Fibroblast of skin of abdomen (primary cell): ENCODE measurements at regions not wholly inside any gene's neighbourhood (a gene's known extent, or its start where the extent isn't known, plus 50 kb on each side); places are given as distances from the start of the nearest gene placed in this dataset.
A peak's percentile ranks its signal among the peaks of the same experiment; 100 is the strongest.

ENCODE experiments used
- DNase-seq: peaks from one replicate; pipeline ENCODE4 v3.0.0-alpha.2; 2013

DNA sequence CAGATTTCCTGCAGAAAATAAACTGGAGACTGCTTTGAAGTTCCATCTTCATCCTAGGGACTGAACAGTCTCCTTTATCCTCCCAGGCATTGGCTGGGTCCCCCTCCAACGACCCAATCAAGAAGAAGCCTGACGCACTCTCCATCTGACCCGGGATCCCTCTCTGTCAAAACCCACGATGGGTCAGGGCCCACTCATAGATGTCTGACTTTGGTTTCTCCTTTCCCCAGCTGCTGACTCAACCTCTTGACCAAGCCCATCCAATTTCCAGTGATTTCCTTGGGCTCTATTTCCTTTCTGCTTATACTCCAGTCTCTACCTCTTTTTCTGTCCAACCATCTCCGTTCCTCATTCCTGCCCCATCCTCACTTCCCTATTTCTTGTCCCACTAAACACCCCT is 189.7 kb downstream of the MIAT start:
- DNase-seq = no peak

DNA sequence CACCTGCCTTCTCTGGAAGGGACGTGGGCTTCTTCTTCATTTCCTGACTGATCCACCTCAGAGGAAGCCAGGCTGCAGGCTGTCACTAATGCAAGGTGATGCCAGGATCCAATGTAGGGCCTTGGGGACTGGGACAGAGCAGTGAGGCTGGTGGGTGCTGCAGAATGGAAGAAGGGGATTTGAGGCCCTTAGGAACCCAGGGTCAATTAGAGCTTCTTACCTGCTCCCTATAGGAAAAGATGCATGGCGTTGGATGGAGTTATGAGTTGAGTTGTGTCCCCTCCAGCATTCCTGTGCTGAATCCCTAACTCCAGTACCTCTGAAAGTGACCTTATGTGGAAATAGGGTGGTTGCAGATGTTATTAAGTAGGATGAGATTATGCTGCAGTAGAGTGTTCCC is 190.4 kb downstream of the MIAT start:
- DNase-seq = no peak

DNA sequence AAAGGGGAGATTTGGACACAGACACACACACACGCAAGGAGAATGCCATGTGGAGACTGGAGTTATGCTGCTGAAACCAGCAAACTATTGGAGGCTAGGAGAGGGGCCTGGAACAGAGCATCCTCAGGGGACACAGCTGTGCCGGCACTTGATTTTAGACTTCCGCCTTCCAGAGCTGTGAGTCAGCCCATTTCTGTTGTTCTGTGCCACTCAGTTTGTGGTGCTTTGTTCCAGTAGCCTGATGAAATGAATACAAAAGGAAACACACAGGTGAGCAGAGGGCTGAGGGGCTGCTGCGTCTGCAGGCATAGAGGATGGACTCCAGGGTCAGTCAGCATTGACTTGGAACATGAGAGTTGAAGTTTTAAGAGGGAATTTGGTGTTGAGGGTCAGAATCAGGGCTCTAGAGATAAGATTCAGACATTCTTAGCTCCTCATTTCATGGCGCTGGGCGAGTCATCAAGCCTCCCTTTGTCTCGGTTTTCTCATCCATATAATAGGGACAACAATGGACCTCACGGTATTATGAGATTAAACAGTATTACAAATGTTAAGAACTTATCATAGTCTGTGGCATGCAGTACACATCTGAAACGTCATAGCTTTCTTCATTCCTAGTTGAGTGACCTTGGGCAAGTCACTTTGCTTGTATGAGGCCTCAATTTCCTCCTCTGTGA is 191.0 kb downstream of the MIAT start:
- DNase-seq = peak; percentile 39

DNA sequence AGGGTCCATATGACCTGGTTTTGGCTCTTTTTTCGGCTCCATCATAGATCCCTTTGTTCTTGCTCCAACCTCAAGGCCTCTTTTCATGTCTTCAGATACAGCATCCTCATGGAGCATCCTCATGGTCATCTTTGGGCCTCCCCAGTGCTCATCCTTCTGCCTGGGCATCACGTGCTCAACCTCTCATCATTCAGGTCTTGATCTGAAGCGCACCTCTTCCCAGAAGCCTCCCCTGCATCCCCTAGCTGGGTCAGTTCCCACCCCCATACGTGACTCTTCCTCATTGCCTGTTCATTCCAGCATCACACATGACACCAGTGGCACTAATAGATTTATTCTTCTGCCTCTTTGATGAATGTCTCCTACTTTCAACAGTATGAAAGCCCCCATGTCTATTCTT is 192.2 kb downstream of the MIAT start:
- no peak for DNase-seq

DNA sequence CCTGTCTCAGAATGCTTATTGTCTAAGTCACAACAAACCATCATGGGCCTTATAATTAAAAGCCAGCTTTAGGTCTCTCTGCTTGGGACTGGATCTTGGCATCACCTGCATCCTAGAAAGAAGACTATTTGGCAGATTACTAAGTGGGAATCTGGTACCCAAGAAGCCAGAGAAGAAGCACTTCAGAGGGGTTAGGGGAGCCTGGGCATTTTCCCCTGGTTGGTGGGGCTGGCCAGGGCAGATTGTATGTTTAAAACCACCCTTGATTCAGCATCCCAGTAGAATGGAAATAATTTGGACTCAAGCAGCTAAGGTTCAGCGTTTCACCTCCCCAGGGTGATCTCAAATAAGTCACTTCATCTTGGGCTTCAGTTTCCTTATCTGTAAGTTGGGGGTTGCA is 193.7 kb downstream of the MIAT start:
- DNase-seq = no peak

DNA sequence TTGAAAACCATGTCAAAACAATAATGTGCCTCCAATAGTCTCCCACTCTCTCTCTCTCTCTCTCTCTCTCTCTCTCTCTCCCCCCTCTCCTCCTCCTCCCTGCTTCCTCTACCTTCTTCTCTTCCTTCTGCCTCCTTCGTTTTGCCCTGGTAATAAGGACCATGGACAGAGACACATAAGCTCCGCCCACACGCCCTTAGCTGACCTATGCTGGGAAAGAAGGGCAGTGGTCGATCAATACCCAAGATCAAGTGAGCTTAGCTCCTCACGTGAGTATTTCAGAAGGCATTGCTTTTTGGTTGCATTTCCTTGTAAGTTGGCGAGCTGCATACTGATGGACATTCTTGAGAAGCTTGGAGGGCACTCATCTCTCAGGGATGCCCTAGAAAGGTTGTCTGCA is 194.8 kb downstream of the MIAT start:
- no peak for DNase-seq

DNA sequence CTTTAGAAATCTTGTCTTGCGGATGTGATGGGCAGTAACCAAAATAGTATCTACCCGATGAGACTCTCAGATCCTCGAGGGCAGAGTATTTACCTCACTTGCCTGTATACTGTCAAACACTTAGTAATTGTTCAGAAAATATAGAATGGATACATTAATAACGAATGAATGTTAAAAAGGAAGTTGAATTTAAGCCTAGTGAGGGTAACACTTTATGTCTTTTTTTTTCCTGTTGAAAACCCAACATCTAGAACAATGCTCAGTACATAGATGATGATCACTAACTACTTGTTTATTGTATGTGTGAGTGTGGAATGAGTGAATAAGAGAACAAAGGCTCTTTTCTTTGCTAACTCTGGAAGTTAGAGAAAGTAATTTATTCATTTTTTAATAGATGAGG is 195.7 kb downstream of the MIAT start:
- no peak for DNase-seq

DNA sequence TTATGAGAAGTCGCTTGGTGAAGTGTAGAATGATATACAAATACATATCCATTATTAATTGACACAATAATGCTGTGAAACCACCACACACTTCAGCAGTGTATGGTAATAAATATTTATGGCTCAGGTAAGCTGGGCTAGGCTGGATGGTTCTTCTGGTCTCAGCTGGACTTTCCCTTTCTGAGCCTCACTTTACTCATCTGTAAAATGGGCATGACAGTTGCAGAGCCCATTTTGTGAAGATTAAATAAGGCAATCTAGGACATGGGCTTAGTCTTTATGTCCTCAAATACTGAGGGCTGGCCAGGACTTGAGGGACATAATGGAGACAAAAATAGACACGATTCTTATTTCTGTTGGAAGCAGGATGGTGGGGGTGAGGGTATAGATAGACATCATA is 196.1 kb downstream of the MIAT start:
- no peak for DNase-seq

DNA sequence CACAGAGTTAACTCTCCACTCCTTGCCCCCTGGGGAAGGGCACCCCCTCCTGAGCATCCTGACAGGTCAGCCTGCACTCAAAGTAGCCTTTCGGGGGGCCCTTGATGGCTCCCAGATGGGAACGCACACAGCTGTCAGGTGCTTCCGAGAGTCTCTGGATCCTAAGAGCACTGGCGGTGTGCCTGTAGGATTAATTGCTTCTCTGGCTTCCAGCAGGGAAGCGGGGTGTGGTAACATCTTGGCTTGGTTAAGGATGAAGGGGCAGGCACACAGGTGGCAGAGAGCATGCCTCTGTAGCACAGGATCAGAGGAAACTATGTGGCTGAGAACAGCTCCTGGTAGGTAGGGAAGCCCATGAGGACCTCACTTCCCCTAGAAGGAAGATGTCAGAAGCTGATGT is 199.8 kb downstream of the MIAT start:
- no peak for DNase-seq

DNA sequence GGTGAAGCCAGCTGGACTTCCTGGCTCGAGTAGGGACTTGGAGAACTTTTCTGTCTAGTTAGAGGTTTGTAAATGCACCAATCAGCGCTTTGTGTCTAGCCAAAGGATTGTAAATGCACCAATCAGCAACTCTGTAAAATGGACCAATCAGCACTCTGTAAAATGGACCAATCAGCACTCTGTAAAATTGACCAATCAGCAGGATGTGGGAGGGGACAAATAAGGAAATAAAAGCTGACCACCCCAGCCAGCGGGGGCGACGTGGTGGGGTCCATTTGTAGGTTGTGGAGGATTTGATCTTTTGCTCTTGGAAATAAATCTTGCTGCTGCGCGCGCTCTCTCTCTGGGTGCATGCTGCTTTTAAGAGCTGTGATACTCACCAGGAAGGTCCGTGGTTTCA is 202.9 kb downstream of the MIAT start:
- DNase-seq = no peak

DNA sequence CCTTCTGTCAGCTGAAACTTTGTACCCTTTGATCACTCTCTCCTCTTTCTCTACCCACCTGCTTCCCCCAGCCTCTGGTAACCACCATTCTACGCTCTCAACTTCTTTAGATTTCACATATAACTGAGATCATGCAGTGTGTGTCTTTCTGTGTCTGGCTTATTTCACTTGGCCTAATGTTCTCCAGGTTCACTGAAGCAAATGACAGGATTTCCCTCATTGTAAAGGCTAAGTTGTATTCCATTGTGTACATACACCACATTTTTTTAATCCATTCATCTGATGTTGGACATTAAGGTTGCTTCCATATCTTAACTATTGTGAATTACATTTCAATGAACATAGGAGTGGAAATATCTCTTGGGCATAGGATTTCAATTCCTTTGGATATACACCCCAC is 207.6 kb downstream of the MIAT start:
- DNase-seq = no peak

DNA sequence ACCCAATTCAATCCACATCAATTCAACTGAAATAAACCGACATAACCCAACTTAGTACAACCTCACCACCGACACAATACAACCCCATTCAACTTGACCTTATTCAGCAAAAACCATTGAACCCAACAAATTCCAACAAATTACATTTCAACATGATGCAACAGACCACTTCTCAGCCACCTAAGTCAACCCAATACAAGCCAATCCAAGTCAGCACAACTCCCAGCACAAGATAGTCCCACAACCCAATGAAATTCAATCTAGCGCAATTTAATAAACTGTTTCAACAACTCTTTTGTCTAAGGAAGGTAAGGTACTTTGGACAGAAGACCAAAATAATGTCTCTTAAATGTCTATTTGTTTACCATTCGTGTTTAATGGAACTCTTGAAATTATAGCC is 226.0 kb downstream of the MIAT start:
- no peak for DNase-seq

DNA sequence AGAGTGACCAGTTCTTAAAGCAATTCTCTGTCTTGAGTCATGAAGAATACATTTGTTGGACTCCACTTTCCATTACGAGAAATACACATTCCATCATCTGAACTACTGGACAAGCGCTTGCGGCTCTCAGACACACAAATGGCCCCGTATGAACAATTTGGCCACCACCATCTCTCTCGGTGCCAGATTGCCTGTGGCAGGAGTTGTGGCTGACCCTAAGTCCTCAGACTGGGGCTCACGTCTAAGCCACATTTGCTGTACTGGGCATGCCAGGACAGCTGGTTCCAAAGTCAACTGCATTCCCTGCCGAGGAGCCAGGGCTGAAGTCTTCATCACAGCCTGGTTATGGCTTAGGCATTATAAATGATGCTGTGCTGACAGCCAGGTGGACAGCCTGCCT is 227.5 kb downstream of the MIAT start:
- no peak for DNase-seq

DNA sequence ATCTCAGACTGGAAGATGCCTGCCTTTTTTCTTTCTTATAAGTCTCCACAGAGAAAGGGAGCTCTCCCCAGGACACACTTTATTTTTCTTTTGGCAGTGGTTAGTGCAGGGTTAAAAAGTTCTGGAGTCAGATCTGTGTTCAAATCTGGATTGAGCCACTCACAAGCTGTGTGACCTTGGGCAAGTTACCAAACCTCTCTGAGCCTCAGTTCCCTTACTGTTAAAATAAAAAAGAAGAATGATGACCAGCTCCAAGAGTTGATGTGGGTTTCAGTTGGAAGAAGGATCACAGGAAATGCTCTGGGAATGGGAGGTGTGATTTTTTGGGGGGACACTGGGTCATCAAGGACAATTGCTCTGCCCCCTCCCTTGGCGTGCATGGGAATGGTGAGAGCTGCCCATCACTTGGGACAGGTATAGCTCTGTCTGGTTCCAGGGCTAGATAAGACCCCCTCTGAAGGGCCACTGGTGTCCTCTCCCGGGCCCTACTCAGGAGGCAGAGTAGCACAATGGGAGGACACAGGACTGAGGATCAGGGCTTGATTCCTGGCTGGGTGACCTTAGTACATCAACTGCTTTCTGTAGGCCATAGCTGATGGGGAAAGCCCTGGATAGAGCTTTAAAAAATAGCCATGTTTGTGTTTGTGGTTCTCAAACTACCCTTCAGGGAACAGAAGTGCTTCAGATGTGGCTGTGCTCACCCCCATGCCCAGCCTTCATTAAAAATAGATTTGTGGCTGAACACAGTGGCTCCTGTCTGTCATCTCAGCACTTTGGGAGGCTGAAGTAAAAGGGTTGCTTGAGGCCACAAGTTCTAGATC is 228.3 kb downstream of the MIAT start:
- no peak for DNase-seq

DNA sequence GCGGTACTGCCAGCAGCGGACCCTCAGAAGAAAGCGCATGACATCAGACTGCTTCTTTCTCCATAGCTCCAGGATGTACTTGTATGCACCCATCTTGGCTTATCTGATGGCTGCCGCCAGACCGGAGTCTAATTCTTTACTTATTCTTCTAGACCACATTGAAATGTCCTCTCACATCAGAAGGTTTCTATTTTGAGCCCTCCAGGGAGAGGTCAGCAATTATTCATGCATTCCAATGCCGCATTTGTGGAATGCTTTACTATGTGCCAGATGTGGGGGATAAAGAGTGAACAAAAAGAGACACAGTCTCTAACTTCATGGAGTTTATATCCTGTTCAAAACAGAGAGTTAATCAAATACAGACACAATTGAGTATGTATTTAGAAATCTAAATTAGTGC is 230.1 kb downstream of the MIAT start:
- DNase-seq = peak; percentile 98

DNA sequence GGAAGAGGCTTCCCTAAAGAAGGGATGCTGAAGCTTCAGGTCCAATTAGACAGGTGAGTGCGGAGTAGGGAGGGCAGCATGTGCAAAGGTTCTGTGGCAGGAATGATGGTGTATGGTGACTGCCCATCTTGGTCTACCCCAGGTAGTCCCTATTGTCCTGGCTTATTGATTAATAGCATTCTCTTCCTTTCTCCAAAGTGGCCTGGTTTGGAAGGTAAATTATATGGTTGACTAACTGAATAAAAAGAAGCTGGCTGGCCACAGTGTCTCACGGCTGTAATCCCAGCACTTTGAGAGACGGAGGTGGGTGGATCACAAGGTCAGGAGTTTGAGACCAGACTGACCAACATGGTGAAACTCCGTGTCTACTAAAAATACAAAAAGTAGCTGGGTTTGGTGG is 230.5 kb downstream of the MIAT start:
- DNase-seq = no peak

DNA sequence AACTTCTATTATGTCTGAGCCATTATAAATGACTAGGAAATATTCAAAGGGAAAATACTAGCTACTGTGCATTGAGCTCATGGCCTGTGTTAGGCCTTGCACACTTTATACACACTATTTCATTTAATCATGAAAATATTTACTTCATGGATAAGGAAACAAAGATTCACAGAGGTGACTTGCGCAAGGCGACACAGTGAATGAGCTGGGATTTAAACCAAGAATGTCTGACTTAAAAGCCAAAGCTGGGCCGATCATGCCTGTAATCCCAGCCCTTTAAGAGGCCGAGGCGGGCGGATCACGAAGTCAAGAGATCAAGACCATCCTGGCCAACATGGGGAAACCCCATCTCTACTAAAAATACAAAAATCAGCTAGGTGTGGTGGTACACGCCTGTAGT is 231.5 kb downstream of the MIAT start:
- DNase-seq = no peak

DNA sequence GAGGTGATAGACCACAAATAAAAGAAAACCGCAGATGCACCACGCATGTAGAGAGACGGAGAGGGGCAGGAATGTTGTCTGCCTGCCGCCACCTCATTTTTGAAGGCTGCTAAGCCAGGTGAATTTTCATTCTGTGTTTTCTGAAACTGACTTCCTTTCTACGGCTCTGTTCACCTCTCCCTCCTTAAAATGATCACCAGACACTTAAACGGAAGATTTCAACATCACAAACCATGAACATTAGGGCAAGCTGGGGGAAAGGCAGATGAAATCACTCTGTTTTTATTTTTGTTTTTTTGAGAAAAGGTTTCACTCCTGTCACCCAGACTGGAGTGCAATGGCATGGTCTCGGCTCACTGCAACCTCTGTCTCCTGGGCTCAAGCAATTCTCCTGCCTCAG is 232.4 kb downstream of the MIAT start:
- no peak for DNase-seq

DNA sequence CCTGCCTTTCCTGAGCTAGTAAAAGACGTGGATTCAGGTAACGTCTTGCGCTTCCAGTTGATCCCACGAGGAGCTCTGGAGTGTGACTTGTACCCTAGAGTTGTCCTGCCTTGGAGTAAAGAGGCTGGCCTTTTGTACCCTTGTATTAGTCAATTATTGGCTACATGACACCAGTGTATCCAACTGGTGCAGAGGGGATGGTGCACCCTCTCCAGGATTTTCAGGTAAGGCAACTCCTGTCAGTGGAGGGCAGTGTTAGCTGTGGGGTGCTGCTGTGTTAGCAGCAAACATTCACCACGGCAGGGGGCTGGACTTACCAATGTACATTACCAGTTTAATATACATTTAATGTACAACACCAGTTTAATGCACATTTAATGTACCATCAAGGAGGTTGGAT is 233.5 kb downstream of the MIAT start:
- DNase-seq = peak; percentile 40

DNA sequence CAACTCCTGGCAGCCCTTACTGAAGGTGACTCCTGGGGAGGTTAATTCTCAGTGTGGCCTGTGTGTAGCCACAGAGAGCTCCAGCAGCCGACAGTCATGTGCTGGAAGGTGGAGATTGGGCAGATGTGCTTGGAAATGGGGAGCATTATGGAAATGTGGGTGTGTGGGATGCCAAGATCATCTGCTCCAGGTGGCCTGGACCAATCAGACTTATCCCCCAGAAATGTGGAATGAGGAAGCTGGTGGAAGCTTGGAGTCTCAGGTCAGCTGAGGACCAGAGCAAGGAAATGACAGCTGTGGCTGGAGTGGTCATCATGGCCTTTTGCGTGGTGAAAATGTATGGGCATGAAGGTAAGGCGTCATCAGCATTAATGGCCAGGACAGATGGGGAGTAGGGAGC is 234.0 kb downstream of the MIAT start:
- DNase-seq = no peak

DNA sequence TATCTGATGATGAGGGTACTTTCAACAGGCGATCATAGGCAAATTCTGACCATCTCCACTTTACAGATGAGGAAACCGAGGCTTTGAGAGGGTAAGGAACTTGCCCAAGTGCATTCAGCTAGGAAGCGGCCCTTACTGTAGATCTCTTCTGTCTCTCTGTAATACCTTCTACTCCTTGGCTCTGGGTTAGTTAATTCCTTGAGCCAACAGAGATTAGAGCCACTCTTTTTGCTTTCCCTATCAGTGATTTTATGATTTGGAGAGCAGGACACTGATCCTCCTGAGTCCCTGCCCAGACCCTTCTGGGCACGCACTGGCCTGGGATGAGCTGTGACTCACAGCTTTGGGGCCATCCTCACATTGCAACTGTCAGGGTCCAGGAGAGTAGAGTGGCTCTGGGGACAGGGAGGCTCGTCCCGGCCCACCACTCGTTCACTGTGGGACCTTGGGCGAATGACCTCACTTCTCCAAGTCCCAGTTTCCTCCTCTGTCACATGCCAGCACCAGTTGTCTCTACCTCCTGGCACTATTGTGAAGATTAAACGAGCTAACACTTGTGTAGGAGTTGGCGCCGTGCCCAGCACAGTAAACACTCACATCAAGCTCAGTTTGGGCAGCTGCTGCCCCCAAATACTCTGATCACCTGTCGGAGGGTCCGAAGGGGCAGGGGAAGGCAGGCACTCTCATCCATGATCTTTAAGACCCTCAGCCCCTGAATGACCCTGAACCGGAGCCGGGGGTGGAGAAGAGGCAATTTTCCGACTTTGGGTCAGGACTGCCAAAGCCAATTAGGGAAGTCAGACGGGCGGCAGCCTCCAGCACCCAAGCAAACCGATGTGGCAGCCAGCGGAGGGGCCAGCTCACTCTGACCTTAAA is 235.0 kb downstream of the MIAT start:
- no peak for DNase-seq

DNA sequence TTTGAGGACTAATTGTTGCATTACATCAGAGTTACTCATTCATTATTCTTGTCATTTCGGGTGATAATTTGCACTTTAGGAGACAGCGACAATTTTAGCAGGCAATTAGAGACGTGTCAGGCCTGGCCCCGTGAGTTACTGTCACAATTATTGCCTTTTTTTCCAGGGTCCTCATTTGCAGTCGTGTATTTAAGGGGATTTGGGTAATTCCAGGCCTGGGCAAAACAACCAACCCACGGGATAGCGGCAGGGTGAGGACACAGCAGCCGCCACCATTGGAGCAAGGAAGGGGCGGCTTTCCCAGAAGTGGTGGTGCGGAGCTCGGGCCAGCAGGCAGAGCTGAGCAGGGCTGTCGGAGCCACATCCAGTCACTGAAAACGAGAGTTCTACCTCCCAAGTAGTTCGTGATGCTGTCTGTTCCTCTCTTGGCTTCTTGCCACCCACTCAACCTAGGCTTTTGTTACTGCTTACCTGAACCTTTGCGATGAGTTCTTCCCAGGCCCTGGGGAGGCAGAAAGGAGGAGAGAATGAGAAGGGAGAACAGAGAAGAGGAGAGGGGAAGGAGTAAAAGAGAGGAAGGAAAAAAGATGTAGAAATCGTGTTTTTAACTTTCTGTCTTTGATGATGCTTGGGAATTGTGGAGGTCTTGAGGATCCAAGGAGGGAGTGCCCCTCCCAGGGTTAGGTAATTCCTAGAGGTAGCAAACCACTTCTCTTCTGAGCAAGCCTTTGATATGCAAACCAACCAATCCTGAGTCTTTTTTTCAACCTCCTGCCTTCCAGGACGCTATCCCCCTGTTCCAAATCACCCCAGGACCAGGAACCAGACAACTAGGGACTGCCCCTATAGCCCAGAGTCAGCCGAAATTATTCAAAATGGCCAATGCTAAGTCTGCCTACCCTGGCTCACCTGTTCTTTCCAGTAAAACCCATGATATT is 236.1 kb downstream of the MIAT start:
- DNase-seq = no peak
